Liver (tissue), 7 donors: ENCODE measurements at regions not wholly inside any gene's neighbourhood (a gene's known extent, or its start where the extent isn't known, plus 50 kb on each side); places are given as distances from the start of the nearest gene placed in this dataset.

Experiments
- DNase-seq: peaks from one replicate; pipeline ENCODE4 v3.0.0-alpha.2; 2017; ENCODE audit warnings: low spot score
- H3K27ac ChIP-seq, 2 donors: one replicate each; pipeline ENCODE4 v1.7.0; 2013; ENCODE audit warnings: inconsistent platforms in 2 of 2, low read length in 2 of 2, control low read depth in 1 of 2, low read depth in 1 of 2, mild to moderate bottlenecking in 1 of 2
- H3K27me3 ChIP-seq, 4 donors: one replicate each; pipeline versions ENCODE4 v1.6.1 to v1.7.0; 2013; ENCODE audit warnings: low read length in 3 of 4, inconsistent platforms in 1 of 4, mild to moderate bottlenecking in 1 of 4, moderate library complexity in 1 of 4; ENCODE audit not compliant: control insufficient read depth in 4 of 4, insufficient read depth in 4 of 4
- H3K36me3 ChIP-seq, 4 donors: one replicate each; pipeline versions ENCODE4 v1.6.1 to v1.7.0; 2013; ENCODE audit warnings: low read length in 3 of 4, mild to moderate bottlenecking in 3 of 4, low read depth in 1 of 4, moderate library complexity in 1 of 4; ENCODE audit not compliant: control insufficient read depth in 4 of 4, insufficient read depth in 3 of 4
- H3K4me1 ChIP-seq, 4 donors: one replicate each; pipeline versions ENCODE4 v1.6.1 to v1.7.0; 2013; ENCODE audit warnings: low read length in 3 of 4, mild to moderate bottlenecking in 3 of 4, moderate library complexity in 1 of 4; ENCODE audit not compliant: control insufficient read depth in 4 of 4, insufficient read depth in 4 of 4
- H3K4me3 ChIP-seq, 3 donors: one replicate each; pipeline versions ENCODE4 v1.6.1 to v1.7.0; 2013; ENCODE audit warnings: low read length in 3 of 3, control low read depth in 1 of 3, low read depth in 1 of 3, mild to moderate bottlenecking in 1 of 3
- H3K9ac ChIP-seq, 2 donors: one replicate each; pipeline ENCODE4 v1.7.0; 2013; ENCODE audit warnings: low read length in 2 of 2, mild to moderate bottlenecking in 2 of 2, moderate library complexity in 2 of 2, control low read depth in 1 of 2, low read depth in 1 of 2
- H3K9me3 ChIP-seq, 4 donors: one replicate each; pipeline versions ENCODE4 v1.6.1 to v1.7.0; 2013; ENCODE audit warnings: low read length in 3 of 4; ENCODE audit not compliant: control insufficient read depth in 4 of 4
- ATF3 ChIP-seq: IDR thresholded peaks from 2 replicates; pipeline ENCODE4 v1.6.1; 2016; ENCODE audit warnings: antibody characterized with exemption
- FOXA1 ChIP-seq: IDR thresholded peaks from 2 replicates; pipeline ENCODE4 v1.6.1; 2016; ENCODE audit warnings: antibody characterized with exemption
- FOXA2 ChIP-seq: IDR thresholded peaks from 2 replicates; pipeline ENCODE4 v1.6.1; 2016; ENCODE audit warnings: antibody characterized with exemption
- GABPA ChIP-seq, 2 donors: IDR thresholded peaks in 1 of 2; conservative IDR thresholded peaks in 1 of 2; 2 replicates each; pipeline ENCODE4 v1.6.1; 2016; ENCODE audit warnings: antibody characterized with exemption in 2 of 2, mild to moderate bottlenecking in 1 of 2, moderate library complexity in 1 of 2
- HNF4A ChIP-seq, 2 donors: conservative IDR thresholded peaks; 2 replicates each; pipeline ENCODE4 v1.6.1; 2016; ENCODE audit warnings: antibody characterized with exemption in 2 of 2, mild to moderate bottlenecking in 2 of 2
- HNF4G ChIP-seq: IDR thresholded peaks from 2 replicates; pipeline ENCODE4 v1.6.1; 2016; ENCODE audit warnings: antibody characterized with exemption
- JUND ChIP-seq, 2 donors: IDR thresholded peaks; 2 replicates each; pipeline ENCODE4 v1.6.1; 2016; ENCODE audit warnings: antibody characterized with exemption in 2 of 2
- NR2F2 ChIP-seq: IDR thresholded peaks from 2 replicates; pipeline ENCODE4 v1.6.1; 2016; ENCODE audit warnings: antibody characterized with exemption
- RAD21 ChIP-seq, 2 donors: IDR thresholded peaks; 2 replicates each; pipeline ENCODE4 v1.6.1; 2016; ENCODE audit warnings: antibody characterized with exemption in 2 of 2, mild to moderate bottlenecking in 2 of 2
- REST ChIP-seq: IDR thresholded peaks from 2 replicates; pipeline ENCODE4 v1.6.1; 2016; ENCODE audit warnings: antibody characterized with exemption, mild to moderate bottlenecking
- RXRA ChIP-seq, 2 donors: IDR thresholded peaks; 2 replicates each; pipeline ENCODE4 v1.6.1; 2017 to 2018; ENCODE audit warnings: antibody characterized with exemption in 2 of 2, mild to moderate bottlenecking in 1 of 2
- TAF1 ChIP-seq: conservative IDR thresholded peaks from 2 replicates; pipeline ENCODE4 v1.6.1; 2016; ENCODE audit warnings: antibody characterized with exemption, mild to moderate bottlenecking
- ZBTB33 ChIP-seq: IDR thresholded peaks from 2 replicates; pipeline ENCODE4 v1.6.1; 2016; ENCODE audit warnings: antibody characterized with exemption
- WGBS: extraction: QIAGEN DNeasy Blood & Tissue Kit; methylation state at CpG from one replicate; pipeline ENCODE4 v1.1.7; 2013; 5-methylcytosine and 5-hydroxymethylcytosine counted together
- donor health status: healthy.
- donor health status: healthy.
- donor health status: healthy.
- donor health status: healthy.

GRCh38 chr20:39630215-39630908 lies 668.2 kb downstream of the DHX35 start:
- H3K36me3 ChIP-seq, result no peaks in the 10 kb centered on the region
- peaks cover 0 to 6% (median 0%) of the 10 kb centered on the region in 4 donors for H3K4me1 ChIP-seq
- TF ChIP-seq RXRA (IDR thresholded peaks at IDR 0.05), result no peak
- TF ChIP-seq GABPA (IDR thresholded peaks at IDR 0.05 in 1 of 2, conservative IDR thresholded peaks at IDR 0.05 in 1 of 2), result no peak
- TF ChIP-seq FOXA1, result no peak
- no peak for TF ChIP-seq JUND (IDR thresholded peaks at IDR 0.05)
- TF ChIP-seq NR2F2, result no peak
- TF ChIP-seq ZBTB33, result no peak
- no peak for TF ChIP-seq HNF4A (conservative IDR thresholded peaks at IDR 0.05)
- no peak for TF ChIP-seq TAF1
- no peak for TF ChIP-seq REST
- no peak for DNase-seq
- no peaks in the 10 kb centered on the region for H3K9me3 ChIP-seq
- H3K27me3 ChIP-seq, result peaks cover 0 to 2% (median 0%) of the 10 kb centered on the region in 4 donors
- H3K4me3 ChIP-seq, result no peak overlapping the region
- WGBS, result 79% methylated on average over 4 of the region's 4 CpGs
- no peak overlapping the region for H3K9ac ChIP-seq
- no peak overlapping the region for H3K27ac ChIP-seq

- Histone ChIP-seq H3K4me3 (no peak overlapping the region), H3K27me3 (peaks cover 0 to 6% (median 0%) of the 10 kb centered on the region in 4 donors), H3K27ac (peak overlapping the region in 1 of 2 donors; percentile 9), H3K36me3 (no peaks in the 10 kb centered on the region), H3K9ac (no peak overlapping the region), H3K9me3 (no peaks in the 10 kb centered on the region), H3K4me1 (peaks cover 0 to 6% (median 0%) of the 10 kb centered on the region in 4 donors)
- WGBS, result 42% methylated on average over 1 of the region's 1 CpG
- no peak for DNase-seq
- TF ChIP-seq HNF4A (conservative IDR thresholded peaks at IDR 0.05) (peak in 1 of 2 donors; percentile 41), ATF3 (no peak), FOXA2 (no peak), RAD21 (IDR thresholded peaks at IDR 0.05) (no peak), HNF4G (no peak)
These were observed 665.6 kb downstream of the DHX35 start for GRCh38 chr20:39627765-39628164.
